Testis (tissue), 2 donors: ENCODE measurements at regions not wholly inside any gene's neighbourhood (a gene's known extent, or its start where the extent isn't known, plus 50 kb on each side); places are given as distances from the start of the nearest gene placed in this dataset.
"Not testable (repeated sequence)": the region's sequence is repeated elsewhere in the genome, so short reads cannot be mapped to it uniquely, and the experiment has no call there.

Experiments used
- DNase-seq: peaks from one replicate; pipeline ENCODE4 v3.0.0-alpha.2; 2019
- H3K27ac ChIP-seq, 2 donors: fragments of 200-600 bp; sonication (generic); one replicate each; pipeline ENCODE4 v1.5.1; 2019
- H3K27me3 ChIP-seq: fragments of 200-600 bp; sonication (generic); one replicate; pipeline ENCODE4 v1.5.1; 2019
- H3K36me3 ChIP-seq: fragments of 200-600 bp; sonication (generic); one replicate; pipeline ENCODE4 v1.5.1; 2017; ENCODE audit warnings: low read depth; ENCODE audit errors: missing control alignments
- H3K4me1 ChIP-seq: fragments of 200-600 bp; sonication (generic); one replicate; pipeline ENCODE4 v1.5.1; 2019
- H3K4me3 ChIP-seq, 2 donors: fragments of 200-600 bp; sonication (generic); one replicate each; pipeline ENCODE4 v1.5.1; 2017 to 2019
- H3K9me3 ChIP-seq: fragments of 200-600 bp; sonication (generic); one replicate; pipeline ENCODE4 v1.5.1; 2017
- CTCF ChIP-seq, 3 experiments: fragments of 450-650 bp in 2 of 3; fragments of 200-600 bp in 1 of 3; sonication (generic) in 1 of 3; IDR thresholded peaks; one replicate each; pipeline ENCODE4 v1.5.1; 2016 to 2019; ENCODE audit warnings: antibody characterized with exemption in 3 of 3, mild to moderate bottlenecking in 2 of 3, moderate library complexity in 1 of 3
- POLR2A ChIP-seq: fragments of 450-650 bp; IDR thresholded peaks from one replicate; pipeline ENCODE4 v1.6.1; 2017; ENCODE audit warnings: antibody characterized with exemption, mild to moderate bottlenecking, moderate library complexity
- WGBS, 2 donors: methylation state at CpG; one replicate each; pipeline ENCODE4 v1.1.5; 2018; 5-methylcytosine and 5-hydroxymethylcytosine counted together
- intact Hi-C: fragments of 100-400 bp; cut with DNase I; formaldehyde crosslinking; loops from one replicate; pipeline ENCODE4 v1.15.1; 2023; ENCODE audit warnings: low total_unique reads

GRCh38 chr1:86633306-86633838, 71.0 kb upstream of the SH3GLB1 start:
- H3K27me3 ChIP-seq, H3K4me1 ChIP-seq, intact Hi-C loops, H3K4me3 ChIP-seq, H3K36me3 ChIP-seq, DNase-seq, H3K9me3 ChIP-seq, H3K27ac ChIP-seq: not testable (repeated sequence)
- 81 to 87% methylated on average over 3 to 7 of the region's 7 CpGs for WGBS, 2 donors

- no peaks in the 10 kb centered on the region for H3K27me3 ChIP-seq
- no peak for DNase-seq
- 87 to 94% methylated on average over 2 to 3 of the region's 3 CpGs for WGBS, 2 donors
- no peak overlapping the region for H3K27ac ChIP-seq
- H3K36me3 ChIP-seq: no peaks in the 10 kb centered on the region
- no peaks in the 10 kb centered on the region for H3K4me1 ChIP-seq
- intact Hi-C loops: no loop called here
- H3K9me3 ChIP-seq: no peaks in the 10 kb centered on the region
- TF ChIP-seq POLR2A: no peak
- TF ChIP-seq CTCF (IDR thresholded peaks at IDR 0.05): no peak
- no peak overlapping the region for H3K4me3 ChIP-seq
These were observed 70.5 kb upstream of the SH3GLB1 start for GRCh38 chr1:86633921-86634320.

- H3K27me3 ChIP-seq: no peaks in the 10 kb centered on the region
- H3K36me3 ChIP-seq: no peaks in the 10 kb centered on the region
- no peak overlapping the region for H3K27ac ChIP-seq
- DNase-seq: no peak
- no peaks in the 10 kb centered on the region for H3K4me1 ChIP-seq
- TF ChIP-seq CTCF (IDR thresholded peaks at IDR 0.05): no peak
- TF ChIP-seq POLR2A: no peak
- no peak overlapping the region for H3K4me3 ChIP-seq
- intact Hi-C loops: no loop called here
- H3K9me3 ChIP-seq: no peaks in the 10 kb centered on the region
These were observed 67.5 kb upstream of the SH3GLB1 start for GRCh38 chr1:86636898-86637297.

DNA sequence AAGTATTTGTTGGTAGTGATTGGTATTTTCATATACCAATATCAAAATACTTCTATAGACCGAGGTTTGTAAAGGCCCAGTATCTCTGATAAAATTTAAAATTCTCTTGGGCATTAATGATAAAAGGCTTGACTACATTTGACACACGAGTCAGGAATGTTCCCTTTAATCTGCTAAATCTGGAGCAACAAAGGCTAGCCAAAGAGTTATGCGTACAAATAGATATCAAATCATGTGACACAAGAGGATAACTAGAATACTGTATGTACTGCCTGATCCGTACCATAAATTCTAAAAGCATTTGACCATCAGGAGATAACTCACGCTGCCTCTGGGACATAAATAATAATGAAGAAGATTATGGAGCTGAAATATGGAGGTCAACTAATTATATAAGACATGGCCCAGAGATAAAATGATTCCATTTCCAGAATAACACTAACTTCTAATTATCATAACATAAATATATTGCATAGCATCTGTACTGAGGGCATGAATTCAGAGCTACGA, 64.2 kb upstream of the SH3GLB1 start:
- intact Hi-C loops: no loop called here
- Histone ChIP-seq H3K4me1 (no peaks in the 10 kb centered on the region), H3K9me3 (no peaks in the 10 kb centered on the region)

DNA sequence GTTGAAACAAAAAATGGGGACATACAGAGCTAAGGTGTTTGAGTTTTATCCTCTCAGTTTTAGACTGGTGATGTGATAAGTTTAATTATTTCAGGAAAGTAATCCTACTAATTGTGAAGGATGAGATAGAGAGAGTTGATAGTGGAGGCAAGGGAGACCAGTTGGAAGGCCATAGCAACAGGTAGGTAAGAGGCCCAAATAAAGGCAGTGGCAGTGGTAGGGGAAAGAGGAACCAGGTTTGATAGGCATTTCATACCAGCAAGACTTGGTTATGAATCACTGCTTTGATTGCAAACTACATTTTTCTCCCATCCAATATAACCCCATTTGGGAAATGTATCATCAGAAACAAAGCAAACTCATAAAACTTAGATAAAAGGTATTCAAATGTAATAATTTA, 63.1 kb upstream of the SH3GLB1 start:
- DNase-seq: no peak
- no peak overlapping the region for H3K4me3 ChIP-seq
- H3K4me1 ChIP-seq: no peaks in the 10 kb centered on the region
- TF ChIP-seq POLR2A (no peak), CTCF (IDR thresholded peaks at IDR 0.05) (no peak)
- intact Hi-C loops: no loop called here
- H3K27ac ChIP-seq: no peak overlapping the region
- H3K27me3 ChIP-seq: no peaks in the 10 kb centered on the region
- no peaks in the 10 kb centered on the region for H3K36me3 ChIP-seq
- no peaks in the 10 kb centered on the region for H3K9me3 ChIP-seq

More for the DNA sequence above, 64.2 kb upstream of the SH3GLB1 start:
- WGBS, 2 donors: 43 to 61% methylated on average over 6 of the region's 6 CpGs
- no peak overlapping the region for H3K27ac ChIP-seq
- DNase-seq: no peak
- no peaks in the 10 kb centered on the region for H3K36me3 ChIP-seq
- H3K27me3 ChIP-seq: no peaks in the 10 kb centered on the region
- TF ChIP-seq CTCF (IDR thresholded peaks at IDR 0.05) (no peak), POLR2A (no peak)
- no peak overlapping the region for H3K4me3 ChIP-seq

- H3K27me3 ChIP-seq, H3K4me1 ChIP-seq, H3K9me3 ChIP-seq, H3K27ac ChIP-seq, intact Hi-C loops, H3K4me3 ChIP-seq, H3K36me3 ChIP-seq, DNase-seq: not testable (repeated sequence)
- WGBS, 2 donors: 94 to 98% methylated on average over 5 of the region's 5 CpGs
These were observed 59.7 kb upstream of the SH3GLB1 start for GRCh38 chr1:86644655-86645054.
